ENCODE measurements at regions not wholly inside any gene's neighbourhood (a gene's known extent, or its start where the extent isn't known, plus 50 kb on each side); places are given as distances from the start of the nearest gene placed in this dataset.
"Not testable (repeated sequence)": the region's sequence is repeated elsewhere in the genome, so short reads cannot be mapped to it uniquely, and the experiment has no call there.

GRCh38 chr7:115352375-115352774 is 430.5 kb downstream of the MDFIC start:
- peak; percentile 61 for DNase-seq (ENCODE audit: low spot score)

GRCh38 chr7:115350764-115351163 is 428.9 kb downstream of the MDFIC start:
- DNase-seq (ENCODE audit: low spot score): no peak

GRCh38 chr7:115349635-115350034 is 427.7 kb downstream of the MDFIC start:
- DNase-seq (ENCODE audit: low spot score): no peak

- no peak for DNase-seq (ENCODE audit: low spot score)
Measured at GRCh38 chr7:115346685-115347084, 424.8 kb downstream of the MDFIC start.

- peak; percentile 68 for DNase-seq (ENCODE audit: low spot score)
Measured at GRCh38 chr7:115340828-115341227, 418.9 kb downstream of the MDFIC start.

- no peak for DNase-seq (ENCODE audit: low spot score)
Measured at GRCh38 chr7:115338016-115338415, 416.1 kb downstream of the MDFIC start.

GRCh38 chr7:115332691-115333090 is 410.8 kb downstream of the MDFIC start:
- DNase-seq (ENCODE audit: low spot score): peak; percentile 19

GRCh38 chr7:115329006-115329405 is 407.1 kb downstream of the MDFIC start:
- no peak for DNase-seq (ENCODE audit: low spot score)

- no peak for DNase-seq (ENCODE audit: low spot score)
Measured at GRCh38 chr7:115328018-115328417, 406.1 kb downstream of the MDFIC start.

GRCh38 chr7:115327326-115327725 is 405.4 kb downstream of the MDFIC start:
- no peak for DNase-seq (ENCODE audit: low spot score)

- DNase-seq (ENCODE audit: low spot score): no peak
Measured at GRCh38 chr7:115319541-115319940, 397.6 kb downstream of the MDFIC start.

GRCh38 chr7:115310316-115310715 is 388.4 kb downstream of the MDFIC start:
- not testable (repeated sequence) for DNase-seq (ENCODE audit: low spot score)

GRCh38 chr7:115306586-115306985 is 384.7 kb downstream of the MDFIC start:
- no peak for DNase-seq (ENCODE audit: low spot score)

- peak; percentile 52 for DNase-seq (ENCODE audit: low spot score)
Measured at GRCh38 chr7:115300231-115300870, 378.5 kb downstream of the MDFIC start.

- peak; percentile 14 for DNase-seq (ENCODE audit: low spot score)
Measured at GRCh38 chr7:115299397-115300037, 377.6 kb downstream of the MDFIC start.

- peak; percentile 43 for DNase-seq (ENCODE audit: low spot score)
Measured at GRCh38 chr7:115297656-115298055, 375.8 kb downstream of the MDFIC start.

GRCh38 chr7:115293628-115294240 is 371.8 kb downstream of the MDFIC start:
- peak; percentile 12 for DNase-seq (ENCODE audit: low spot score)

GRCh38 chr7:115292381-115292780 is 370.5 kb downstream of the MDFIC start:
- DNase-seq (ENCODE audit: low spot score): no peak

GRCh38 chr7:115289971-115290370 is 368.1 kb downstream of the MDFIC start:
- DNase-seq (ENCODE audit: low spot score): peak; percentile 18

GRCh38 chr7:115276791-115277190 is 354.9 kb downstream of the MDFIC start:
- DNase-seq (ENCODE audit: low spot score): no peak

GRCh38 chr7:115273855-115274254 is 352.0 kb downstream of the MDFIC start:
- DNase-seq (ENCODE audit: low spot score): not testable (repeated sequence)

GRCh38 chr7:115273139-115273772 is 351.4 kb downstream of the MDFIC start:
- DNase-seq (ENCODE audit: low spot score): no peak
